ENCODE measurements at regions not wholly inside any gene's neighbourhood (a gene's known extent, or its start where the extent isn't known, plus 50 kb on each side); places are given as distances from the start of the nearest gene placed in this dataset.
A peak's percentile ranks its signal among the peaks of the same experiment; 100 is the strongest.

GRCh38 chr1:90494748-90495282 lies 222.3 kb downstream of the BARHL2 start:
- DNase-seq (ENCODE audit: low read depth): no peak

DNA sequence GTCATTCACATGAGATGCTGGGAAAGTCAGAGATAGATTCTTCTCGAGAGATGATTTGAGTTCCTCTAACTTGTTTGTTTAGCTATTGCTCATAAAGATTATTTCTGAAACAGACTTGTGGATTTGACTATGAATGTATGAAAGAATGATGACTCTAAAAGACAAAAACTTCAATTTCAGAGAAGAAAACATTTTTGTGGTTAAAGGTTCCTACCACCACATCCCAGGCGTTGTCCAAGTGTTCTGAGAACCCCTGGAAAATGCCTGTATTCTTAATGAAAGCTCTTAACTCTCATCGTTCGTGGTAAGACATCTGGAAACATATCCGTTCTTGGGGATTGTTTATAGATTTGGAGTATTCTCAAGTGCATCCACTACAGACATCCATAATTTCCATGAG lies 228.7 kb downstream of the BARHL2 start:
- DNase-seq (ENCODE audit: low read depth): peak; percentile 60

DNA sequence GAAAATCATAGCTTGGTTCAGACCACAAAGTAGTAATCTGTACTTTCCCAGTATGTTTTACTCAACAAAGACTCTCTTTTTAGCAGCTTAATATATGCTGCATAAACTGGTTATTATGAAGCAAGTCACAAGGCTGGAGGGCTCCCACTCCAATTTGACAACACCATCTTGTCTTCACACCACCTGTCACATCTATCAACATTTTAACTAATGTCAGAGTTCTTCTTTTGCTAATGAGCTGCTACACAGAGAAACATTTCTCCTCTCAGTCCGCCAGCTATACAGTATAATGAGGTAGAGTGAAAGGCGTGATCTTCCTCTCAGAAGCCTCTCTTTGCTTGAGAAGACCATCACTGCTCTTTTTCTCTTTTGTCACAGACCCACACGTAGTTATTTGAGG lies 230.1 kb downstream of the BARHL2 start:
- no peak for DNase-seq (ENCODE audit: low read depth)

DNA sequence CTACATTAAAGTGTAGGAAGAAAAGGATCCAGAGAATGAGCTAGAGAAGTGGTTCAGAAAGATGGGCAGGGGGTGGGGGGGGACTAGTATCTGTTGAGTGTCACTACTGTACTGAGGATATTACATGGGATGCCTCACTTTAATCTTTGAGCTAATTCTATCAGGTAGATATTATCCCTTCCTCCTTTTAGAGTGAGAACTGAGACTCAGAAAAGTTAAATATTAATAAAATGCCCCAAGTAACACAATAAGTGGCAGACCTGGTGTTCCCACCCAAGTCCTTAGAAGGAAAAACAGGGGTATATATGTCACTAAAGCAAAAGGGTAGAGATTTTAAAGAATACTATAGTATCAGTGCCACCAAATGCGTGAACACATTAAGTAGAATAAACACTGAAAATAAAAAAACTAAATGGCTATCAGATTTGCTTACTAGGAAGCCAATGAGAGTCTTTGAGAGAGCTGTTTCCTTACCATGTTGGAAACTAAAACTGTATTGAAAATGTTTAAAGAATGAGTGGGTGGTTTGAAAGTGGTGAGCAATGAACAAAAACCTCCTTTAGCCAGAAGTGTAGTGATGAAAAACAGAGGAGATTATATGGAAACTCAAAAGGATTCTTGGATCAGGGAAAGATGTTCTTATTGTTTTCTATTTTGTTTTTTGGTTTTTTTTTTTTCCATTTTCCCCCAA lies 230.8 kb downstream of the BARHL2 start:
- no peak for DNase-seq (ENCODE audit: low read depth)

- DNase-seq (ENCODE audit: low read depth): no peak
Observed at GRCh38 chr1:90480271-90480835, 236.7 kb downstream of the BARHL2 start.

DNA sequence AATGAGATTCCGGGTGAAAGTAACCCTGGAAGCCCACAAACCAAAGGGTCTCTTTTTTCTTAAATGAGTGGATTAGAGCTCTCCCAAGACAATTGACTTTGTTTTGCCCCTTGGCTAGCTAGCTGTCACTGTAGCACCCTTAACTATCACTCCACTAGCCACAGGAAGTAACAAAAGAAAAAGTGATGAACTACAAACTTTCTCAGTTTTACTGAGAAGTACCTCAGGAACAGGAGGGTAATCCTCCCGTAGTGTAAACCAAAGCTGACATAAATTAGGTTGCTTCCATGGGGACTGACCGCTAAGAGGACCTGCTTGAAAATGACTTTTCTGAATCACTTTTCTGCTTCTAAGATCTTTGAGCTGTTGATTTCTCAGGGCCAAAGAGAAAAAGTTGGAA lies 240.1 kb downstream of the BARHL2 start:
- no peak for DNase-seq (ENCODE audit: low read depth)

DNA sequence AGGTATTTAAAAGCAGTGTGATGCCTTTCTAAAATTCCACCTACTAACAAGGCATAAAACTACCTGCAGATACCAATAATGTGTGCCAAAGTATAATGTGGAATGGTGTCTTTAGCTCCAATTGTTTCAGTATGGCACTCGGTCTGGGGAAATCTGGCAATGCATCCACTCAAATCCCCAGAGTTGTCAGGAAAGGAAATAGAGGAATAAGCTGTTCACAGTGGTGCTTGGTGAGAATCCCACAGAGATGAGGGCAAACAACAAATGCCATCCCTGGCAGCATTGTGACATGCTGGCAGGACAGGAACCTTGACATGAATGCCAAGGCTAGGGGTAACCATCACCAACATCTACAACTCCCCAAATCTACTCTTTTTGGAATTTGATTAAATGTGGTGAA lies 240.7 kb downstream of the BARHL2 start:
- no peak for DNase-seq (ENCODE audit: low read depth)

DNA sequence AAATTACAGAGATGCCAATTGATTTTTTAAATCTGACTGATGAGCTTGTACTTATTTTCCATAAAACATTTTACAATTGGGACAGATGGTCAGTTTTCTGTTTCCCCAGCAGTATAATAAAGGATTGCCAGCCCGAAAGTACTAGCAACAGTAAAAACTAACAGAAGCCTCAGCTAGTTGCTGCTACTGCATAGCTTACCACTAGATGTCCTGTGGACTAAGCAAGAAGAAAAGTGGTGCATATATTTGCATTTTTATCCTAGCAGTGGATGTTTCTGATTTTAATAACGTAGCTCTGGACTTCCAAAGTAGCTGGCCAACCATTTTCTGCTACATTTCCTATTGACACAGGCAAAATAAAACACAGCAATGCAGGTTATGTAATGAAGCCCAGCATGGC lies 241.5 kb downstream of the BARHL2 start:
- DNase-seq (ENCODE audit: low read depth): no peak

DNA sequence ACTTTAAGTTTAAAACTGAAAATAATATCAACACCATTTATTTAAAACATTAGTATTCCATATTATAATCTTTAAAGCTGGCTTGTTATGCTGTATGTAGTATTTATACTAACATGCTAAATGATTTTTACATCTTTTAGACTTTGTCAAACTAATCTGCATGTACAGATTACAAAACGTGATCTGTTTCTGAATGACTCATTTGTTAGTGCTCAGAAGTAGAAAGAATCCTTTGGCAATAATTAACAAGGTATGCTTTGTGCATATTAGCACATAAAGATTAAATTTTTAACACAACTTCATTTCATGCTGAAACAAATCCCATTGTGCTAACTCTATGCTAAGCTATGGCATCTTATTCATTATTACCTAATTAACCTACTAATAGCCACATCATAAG lies 242.4 kb downstream of the BARHL2 start:
- no peak for DNase-seq (ENCODE audit: low read depth)

GRCh38 chr1:90474158-90474557 lies 242.9 kb downstream of the BARHL2 start:
- DNase-seq (ENCODE audit: low read depth): no peak

- DNase-seq (ENCODE audit: low read depth): no peak
Observed at GRCh38 chr1:90472775-90473174, 244.3 kb downstream of the BARHL2 start.

DNA sequence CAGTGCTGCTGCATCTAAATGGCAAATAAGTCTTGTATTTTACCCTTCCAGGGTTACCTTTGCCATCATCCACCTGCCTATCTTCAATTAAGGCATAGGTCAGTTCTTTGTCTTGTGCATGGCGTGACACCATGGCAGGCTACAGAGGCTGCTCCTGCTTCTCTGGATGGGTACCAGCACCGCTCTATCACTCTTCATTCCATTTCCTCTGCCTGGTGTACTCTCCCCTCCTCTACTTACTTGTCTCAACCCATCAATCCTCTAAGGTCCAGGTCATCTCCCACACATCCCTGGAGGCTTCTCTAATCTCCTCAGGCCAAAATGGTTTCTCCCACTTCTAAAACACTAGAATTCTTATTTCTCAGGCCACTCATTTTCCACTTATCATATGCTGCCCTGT lies 257.5 kb downstream of the BARHL2 start:
- DNase-seq (ENCODE audit: low read depth): no peak

- DNase-seq (ENCODE audit: low read depth): no peak
Observed at GRCh38 chr1:90457985-90458384, 259.1 kb downstream of the BARHL2 start.

DNA sequence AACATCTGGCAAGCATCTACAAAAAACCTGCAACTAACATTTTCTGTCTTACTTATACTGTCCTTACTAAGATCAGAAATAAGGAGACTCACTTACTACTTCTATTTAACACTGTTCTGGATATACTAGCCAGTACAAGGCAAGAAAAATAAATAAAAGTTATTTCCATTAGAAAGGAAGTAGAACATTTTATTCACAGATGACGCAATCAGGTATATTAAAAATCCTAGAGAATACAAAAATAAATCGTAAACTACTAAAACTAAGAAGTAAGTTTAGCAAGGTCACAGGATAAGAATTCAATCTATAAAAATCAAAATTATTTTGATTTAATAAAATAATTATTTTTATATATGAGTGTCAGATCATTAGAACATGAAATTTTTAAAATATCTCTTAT lies 264.6 kb downstream of the BARHL2 start:
- DNase-seq (ENCODE audit: low read depth): no peak

DNA sequence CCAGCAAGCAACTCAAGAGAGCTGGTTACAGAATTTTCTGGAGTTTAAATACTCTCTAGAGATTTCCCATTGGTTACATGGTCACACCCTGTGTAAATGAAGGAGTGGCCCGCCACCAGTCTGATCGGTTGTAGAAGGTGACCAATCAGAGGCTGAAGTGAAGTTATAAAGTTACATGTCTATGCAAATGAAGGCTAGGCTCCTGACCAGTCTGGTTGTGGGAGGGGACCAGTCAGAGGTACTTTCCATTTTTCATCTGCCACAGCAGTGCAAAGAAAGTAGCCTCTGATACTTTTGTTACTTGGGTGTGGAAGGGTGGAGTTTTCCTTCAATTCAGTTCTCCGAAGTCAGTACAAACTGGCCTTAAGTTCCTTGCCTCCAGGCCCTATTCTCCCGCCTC lies 273.7 kb downstream of the BARHL2 start:
- DNase-seq (ENCODE audit: low read depth): no peak

- DNase-seq (ENCODE audit: low read depth): no peak
Observed at GRCh38 chr1:90435351-90435750, 281.8 kb downstream of the BARHL2 start.

GRCh38 chr1:90434460-90434859 lies 282.6 kb downstream of the BARHL2 start:
- DNase-seq (ENCODE audit: low read depth): no peak

GRCh38 chr1:90417126-90417525 lies 300.0 kb downstream of the BARHL2 start:
- peak; percentile 43 for DNase-seq (ENCODE audit: low read depth)

- no peak for DNase-seq (ENCODE audit: low read depth)
Observed at GRCh38 chr1:90414201-90414600, 302.9 kb downstream of the BARHL2 start.

- DNase-seq (ENCODE audit: low read depth): no peak
Observed at GRCh38 chr1:90413519-90413918, 303.6 kb downstream of the BARHL2 start.

- DNase-seq (ENCODE audit: low read depth): no peak
Observed at GRCh38 chr1:90412563-90412962, 304.5 kb downstream of the BARHL2 start.

GRCh38 chr1:90411185-90411584 lies 305.9 kb downstream of the BARHL2 start:
- DNase-seq (ENCODE audit: low read depth): no peak

DNA sequence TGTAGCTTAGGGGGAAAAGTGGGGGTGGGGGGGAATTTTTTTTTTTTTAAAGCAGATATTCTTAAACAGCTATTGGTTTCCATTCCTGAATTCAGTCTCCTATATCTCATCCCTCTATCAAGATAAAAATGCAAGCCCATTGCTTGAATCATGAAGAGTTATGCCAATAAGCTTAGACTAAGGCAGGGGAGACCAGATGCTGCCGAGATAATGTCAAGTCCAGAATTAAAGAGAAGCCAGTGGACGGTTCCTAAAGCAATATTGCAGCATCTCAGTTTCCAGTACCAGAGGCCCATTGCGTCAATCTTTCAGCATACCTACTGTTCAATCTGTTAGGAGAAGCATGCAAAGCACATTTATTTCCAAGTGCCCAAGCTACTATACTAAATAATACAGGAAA lies 309.4 kb downstream of the BARHL2 start:
- no peak for DNase-seq (ENCODE audit: low read depth)

GRCh38 chr1:90405726-90406125 lies 311.4 kb downstream of the BARHL2 start:
- DNase-seq (ENCODE audit: low read depth): no peak

Data from amniotic epithelial cell (primary cell).